GM19240 (cell line): ENCODE measurements at regions not wholly inside any gene's neighbourhood (a gene's known extent, or its start where the extent isn't known, plus 50 kb on each side); places are given as distances from the start of the nearest gene placed in this dataset.

Experiments used
- DNase-seq: peaks from one replicate; pipeline ENCODE4 v3.0.0; 2011; ENCODE audit warnings: low spot score; ENCODE audit not compliant: insufficient read length

DNA sequence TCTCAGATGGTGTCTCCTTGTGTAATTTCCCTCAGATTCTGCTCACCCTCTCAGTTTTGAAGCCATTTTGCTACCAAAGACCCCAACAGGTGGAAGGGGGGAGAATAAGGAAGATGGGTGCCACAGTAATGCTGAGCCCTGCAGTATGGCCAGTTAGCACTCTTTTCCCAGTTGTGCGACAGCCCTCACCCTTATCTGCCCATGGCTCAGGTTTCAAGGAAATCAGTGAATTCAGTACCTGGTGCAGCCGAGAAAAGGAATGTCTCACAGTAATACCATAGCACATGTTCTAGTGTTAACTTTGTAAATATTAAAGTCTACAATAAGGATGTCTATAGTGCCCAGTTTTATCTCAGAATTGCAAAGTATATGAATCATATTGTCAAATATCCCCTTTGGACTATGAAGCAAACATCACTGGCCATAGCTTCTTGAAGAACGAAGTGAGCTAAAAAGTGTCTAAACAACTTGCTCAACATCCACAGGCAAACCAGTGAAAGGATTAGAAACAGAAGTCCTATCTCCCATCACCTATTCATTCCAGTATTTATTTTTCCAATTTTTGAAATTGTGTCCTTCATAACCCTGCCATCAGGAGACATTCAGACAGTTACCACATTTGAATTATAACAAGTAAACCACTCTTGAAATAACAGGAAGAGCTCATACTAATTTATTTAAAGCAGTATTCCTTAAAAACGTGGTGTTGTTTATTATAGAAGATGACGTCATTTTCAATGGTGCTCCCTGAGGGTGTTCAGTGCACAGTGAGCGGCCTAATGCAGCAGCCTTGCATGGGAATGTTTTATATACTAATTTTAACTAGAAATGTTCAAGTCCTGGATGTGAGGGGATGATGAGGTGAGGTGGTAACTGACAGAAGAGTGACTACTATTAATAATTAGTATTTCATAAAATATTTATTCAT is 366.2 kb downstream of the TFAP2A start:
- no peak for DNase-seq

DNA sequence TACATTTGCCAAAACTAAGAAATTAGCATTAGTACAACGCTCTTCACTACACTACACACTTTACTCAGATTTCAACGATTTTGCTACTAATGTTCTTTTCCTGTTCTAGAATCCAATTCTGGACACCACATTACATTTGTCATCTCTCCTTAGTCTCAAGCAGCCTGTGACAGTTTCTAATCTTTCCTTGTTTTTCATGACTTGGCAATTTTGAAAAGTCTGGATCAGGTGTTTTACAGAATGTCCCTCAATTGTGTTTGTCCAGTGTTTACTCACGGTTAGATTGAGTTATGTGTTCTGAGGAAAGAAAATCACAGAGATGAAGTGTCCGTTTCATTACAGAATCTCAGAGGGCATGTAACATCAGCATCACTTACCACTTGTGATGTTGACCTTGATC is 372.6 kb downstream of the TFAP2A start:
- no peak for DNase-seq

DNA sequence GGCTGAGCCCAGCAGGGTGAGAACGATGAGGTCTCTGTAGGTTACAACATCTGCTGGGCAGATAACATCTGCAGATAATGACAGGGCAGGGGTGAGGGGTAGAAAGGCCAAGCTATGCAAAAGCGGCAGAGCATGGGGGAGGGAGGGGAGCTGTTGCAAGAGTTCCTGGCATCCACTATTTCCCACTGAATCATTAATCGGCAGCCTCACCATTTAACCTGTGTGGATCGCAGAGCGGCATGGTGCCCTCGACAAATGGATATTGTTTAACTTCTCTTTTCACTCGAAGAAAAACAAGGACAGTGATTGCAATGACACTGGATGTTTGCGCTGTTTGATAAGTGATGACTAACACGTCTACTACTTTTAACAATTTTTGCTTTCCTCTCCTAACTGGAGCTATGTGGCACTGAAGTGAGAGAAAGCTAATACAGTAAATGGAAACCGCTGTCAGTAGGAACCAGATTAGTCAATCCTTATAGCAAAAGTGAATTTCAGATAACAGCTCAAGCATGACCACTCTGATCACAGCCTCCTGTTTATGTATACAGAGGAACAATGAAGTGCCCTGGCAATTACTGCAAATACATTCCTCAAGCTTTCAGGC is 381.5 kb downstream of the TFAP2A start:
- no peak for DNase-seq

DNA sequence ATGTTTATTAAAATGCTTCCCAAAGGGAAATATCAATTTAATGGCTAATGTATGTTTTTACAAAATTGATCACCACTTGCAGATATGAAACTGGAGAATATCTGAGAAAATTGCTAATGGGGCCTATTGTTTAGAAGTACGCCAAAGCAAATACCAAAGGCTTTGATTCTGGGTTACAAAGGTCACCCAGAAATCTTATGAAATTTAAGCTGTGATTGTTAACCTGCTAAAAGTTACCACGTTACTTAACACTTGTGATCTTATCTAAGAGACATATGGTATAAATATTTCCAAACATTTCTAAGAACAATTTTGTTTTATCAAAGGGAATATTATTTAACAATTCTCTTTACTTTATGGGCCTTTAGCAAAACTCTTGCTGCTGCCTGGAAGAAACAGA is 383.3 kb downstream of the TFAP2A start:
- DNase-seq, result no peak

DNA sequence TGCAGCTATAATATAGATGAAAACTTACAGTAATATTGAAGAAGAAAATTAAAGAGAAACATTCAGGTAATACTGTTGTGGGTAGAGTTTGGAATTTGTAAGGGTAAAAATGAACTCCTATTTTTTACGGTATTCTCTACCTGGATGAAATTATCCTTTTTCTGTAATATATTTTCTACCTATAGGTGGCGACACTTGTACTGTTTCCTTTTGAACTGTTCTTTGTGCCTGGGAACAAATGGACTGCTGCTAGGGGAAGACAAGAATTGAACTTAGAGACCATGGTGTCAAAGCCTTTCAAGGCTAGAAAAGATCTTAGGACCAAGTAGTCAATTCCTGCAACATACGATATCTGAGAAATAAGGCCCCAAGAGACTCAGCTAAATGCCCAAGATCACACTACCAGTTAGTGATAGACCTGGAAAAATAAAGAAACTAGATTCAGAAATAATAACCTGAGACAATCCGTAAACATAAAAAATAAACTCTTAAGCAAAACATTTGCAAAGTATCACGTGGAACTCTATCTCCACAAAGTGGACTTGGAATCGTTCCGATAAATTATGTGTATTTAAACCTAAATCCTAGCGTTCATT is 383.8 kb downstream of the TFAP2A start:
- no peak for DNase-seq

DNA sequence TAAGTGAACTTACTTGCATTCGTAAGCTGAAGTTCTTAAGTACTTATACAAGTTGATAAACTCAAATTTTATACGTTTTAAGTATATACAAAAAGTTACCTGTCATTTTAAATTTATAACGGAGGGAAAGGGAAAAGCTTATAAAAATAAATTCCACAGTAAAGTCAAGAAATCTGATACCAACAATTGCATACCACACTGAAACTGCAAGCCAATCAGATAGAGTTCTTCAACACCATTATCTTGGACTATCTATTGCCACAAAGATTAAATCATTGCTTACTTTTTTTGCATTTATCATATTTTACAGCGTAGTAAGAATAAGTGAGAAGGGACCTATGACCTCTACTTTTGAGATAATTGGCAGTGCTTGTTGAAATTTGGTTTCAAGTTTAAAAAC is 386.7 kb downstream of the TFAP2A start:
- DNase-seq, result no peak

DNA sequence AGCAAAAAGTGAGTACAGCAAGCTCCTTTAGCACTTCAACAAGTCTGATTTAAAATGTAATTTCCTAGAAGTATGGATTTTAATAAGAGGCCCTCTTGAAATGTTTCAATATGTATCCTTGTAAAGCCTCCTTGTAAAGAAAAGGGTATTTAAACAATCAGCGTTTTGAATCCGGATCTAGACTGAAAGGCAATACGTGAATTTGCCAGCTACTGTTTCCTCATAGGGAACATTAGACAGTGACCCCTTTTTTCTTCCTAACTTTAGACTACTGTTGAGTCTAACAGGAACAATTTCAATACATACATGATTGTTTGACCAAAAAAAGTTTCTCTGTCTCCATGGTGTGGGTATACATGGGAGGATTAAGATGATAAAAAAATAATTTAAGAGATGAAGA is 395.0 kb downstream of the TFAP2A start:
- DNase-seq, result no peak

DNA sequence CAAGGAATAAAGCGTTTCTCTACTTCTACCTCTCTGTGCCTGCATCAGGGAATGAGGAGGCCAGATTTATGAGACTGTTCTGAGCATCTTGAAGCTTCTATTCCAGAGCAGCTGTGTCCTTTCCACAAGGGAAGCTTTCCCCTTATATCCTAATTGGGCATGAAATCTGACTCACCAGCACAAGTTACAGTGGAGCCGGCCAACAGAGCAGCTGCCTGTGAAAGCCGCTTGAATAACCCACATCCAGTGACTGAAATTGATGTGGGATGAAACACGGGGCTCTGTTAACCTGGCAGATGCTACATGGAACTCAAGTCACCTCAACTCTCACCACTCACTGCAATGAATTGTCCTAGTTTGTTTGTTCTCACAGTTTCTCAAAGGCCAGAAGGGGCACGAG is 400.3 kb downstream of the TFAP2A start:
- no peak for DNase-seq

DNA sequence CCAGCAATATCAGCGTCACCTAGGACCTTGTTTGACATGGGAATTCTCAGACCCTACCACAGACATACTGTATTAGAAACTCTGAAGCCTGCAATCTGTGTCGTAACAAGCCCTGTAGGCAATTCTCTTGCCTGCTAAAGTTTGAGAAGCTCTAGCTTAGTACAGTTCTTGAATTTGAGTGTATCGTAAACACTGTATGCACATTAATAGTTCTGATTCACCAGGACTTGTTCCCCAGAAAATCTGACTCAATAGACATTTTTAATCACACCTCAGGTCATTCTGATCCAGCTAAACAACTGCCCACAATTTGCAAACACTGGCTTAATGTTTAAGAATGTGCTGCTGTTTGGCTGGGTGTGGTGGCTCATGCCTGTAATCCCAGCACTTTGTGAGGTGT is 414.3 kb downstream of the TFAP2A start:
- no peak for DNase-seq

DNA sequence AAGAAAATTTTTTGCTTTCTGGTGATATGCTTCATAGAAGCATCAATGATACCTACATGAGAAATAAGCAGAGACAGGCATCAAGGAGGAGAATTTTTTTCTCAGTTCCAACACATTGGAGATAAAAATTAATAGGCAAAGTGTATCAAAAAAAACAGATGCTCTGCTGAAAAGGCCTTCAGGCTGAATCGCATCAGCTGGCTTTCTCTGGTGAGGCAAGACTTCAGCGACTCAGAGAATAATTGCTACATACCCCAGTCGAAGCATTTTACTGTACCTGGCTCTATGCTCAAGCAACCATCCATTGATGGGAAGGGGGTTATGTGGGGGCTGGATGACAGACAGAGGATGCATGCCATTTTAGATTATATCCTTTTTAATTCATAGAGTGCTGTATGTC is 415.1 kb downstream of the TFAP2A start:
- DNase-seq, result no peak

DNA sequence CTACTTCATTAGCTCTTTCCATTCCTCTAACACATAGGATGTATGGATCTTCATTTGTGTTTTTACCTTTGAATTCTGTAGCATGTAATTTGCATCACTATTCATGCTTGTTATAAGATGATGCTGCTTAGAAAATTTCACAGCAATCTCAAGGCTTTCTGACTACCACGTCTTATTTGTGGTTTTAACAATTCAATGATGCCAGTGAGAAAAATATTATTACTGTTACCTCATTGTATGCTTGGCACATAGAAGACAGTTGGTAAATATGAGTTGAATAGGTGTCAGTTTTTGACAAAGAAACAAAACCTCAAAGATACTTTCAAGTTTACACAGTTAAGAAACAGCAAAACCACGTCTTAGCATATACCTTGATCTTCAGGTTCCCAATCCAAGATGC is 428.6 kb downstream of the TFAP2A start:
- no peak for DNase-seq

DNA sequence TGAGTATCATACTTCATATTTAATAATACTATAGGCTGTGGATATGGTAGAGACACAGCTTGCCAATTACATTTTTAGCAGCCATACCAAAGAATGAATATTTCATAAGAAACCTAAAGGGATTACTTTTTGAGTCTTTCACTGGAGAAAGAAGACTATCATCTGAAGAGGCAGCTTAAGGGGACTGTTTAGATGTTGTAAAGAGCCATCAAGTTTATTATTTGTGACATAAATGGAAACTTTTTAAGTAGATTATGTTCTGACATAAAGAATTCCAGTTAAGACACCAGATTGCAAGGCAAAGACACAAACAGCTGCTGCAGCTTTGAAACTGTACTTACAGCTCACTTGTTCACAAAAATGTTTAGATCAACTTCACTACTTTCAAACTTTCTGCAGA is 429.4 kb downstream of the TFAP2A start:
- no peak for DNase-seq

DNA sequence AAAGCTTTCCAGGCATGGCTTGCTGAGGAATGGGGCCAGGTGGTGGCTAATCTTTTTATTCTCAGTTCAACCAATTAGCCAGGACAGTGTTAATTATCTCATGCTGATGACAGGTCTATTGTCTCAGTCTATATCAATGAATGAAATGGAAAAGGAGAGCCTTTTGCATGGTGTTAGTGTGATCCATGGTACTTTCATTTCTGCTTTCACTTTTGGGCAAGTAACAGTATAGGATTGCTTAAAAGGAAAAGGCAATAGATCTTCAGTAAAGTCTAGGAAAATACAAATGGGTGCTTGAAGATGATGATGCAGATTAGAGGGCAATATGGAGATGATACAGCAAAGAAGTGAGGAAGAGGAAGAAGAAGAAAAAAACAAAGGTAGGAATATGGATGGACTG is 430.3 kb downstream of the TFAP2A start:
- no peak for DNase-seq

DNA sequence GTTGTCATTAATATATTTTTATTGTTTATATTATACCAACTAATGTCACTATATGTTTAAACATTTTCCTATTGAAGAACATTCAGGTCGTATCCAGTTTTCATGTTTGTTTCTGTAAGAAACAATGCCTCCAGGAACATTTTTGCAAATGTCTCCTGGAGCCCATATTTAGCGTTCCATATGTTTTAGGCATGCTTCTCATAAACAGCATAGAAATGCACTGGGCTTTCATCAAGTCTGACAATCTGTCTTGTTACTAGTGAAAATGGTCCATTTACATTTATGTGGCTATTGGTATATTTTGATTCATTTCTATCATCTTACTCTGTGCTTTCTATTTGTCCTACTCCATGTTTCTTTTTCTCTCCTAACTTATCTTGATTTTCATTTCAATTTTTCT is 431.7 kb downstream of the TFAP2A start:
- DNase-seq, result no peak

DNA sequence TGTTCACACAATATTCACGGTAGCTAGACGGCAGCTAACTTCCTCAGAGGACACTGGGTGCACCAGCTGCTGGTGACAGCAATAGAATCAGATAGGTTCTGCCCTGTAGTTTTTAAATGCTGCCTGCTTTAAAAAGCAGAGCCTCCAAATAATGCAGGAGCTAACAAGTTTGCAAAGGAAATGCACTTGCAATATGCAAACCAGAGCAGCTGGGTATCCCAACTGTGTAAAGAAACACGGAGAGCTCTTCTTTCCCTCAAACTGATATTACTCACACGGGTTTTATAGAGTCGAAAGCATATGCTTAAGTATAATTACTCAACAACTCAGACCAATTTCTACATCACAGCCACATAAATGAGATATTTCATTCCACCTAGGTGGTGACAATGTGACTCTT is 432.7 kb downstream of the TFAP2A start:
- DNase-seq, result no peak

DNA sequence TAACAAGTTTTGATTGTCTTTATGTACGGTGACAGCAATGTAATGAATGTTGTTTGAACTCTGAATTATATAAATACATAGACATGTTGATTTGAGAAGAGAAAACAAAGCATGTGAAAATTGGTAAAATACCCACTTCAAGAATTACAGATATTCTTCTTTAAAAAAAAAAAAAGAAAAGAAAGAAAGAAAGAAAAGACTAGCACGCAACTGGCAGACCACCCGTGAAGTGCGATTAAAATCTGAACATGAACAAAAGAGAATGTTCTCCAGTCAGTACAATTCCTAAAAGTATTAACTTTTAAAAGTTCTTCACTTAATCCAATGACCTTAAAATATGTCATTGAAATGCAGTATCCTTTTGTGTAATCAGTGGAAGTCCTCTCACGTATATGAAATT is 434.9 kb downstream of the TFAP2A start:
- no peak for DNase-seq

DNA sequence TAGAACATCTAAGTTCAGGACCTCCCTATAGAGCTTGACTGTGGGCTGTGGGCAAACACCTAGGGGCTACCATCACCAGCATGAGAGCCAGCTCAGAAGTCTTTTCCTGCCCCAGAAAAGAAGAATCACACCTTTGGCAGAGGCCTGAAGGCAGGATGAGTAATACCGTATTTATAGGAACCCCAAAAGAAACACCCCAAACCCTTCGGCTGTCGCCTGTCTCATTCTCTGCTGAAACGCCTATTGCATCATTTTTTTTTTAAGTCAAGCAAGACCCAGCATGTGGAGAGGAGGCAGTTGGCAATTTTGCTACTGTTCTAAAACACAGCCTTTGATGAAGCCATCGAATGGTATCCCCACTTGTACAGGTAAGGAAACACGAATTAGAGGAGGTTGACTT is 436.4 kb downstream of the TFAP2A start:
- no peak for DNase-seq

DNA sequence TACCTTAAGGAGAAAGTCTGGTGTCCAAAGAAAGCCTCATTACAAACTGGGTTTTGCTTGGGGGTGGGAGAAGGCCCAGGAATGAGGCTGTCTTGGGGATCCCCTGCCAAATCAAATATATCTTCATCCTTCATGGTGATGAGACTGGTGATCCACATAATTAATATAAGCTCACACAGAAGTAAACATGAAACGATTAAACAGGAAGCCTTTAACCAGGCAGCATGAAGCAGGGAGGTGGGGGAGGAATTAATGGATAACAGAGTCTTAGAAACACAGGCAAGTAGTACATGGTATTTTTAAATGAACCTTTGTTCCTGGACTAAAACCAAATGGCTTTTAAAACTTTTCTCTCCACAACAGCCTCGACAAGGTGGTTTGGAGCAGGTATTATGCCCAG is 437.5 kb downstream of the TFAP2A start:
- no peak for DNase-seq

DNA sequence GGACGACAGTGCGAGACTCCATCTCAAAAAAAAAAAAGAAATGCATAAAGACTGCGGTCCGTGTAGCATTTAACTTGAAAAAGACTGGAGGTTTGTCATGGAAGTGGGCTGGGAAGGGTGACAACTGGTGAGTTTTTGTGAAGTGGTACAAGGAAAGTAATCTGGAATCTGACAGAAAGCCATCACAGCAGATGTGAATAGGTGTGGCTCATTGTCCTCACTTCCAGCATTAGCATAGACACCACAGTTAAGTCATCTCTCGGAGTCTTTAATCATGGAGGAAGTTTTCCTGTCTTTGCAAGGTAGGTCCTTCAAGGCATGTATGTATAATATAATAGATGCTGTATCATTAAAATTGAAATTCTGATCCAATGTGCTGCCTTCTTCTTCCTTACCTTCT is 453.2 kb downstream of the TFAP2A start:
- DNase-seq, result no peak

DNA sequence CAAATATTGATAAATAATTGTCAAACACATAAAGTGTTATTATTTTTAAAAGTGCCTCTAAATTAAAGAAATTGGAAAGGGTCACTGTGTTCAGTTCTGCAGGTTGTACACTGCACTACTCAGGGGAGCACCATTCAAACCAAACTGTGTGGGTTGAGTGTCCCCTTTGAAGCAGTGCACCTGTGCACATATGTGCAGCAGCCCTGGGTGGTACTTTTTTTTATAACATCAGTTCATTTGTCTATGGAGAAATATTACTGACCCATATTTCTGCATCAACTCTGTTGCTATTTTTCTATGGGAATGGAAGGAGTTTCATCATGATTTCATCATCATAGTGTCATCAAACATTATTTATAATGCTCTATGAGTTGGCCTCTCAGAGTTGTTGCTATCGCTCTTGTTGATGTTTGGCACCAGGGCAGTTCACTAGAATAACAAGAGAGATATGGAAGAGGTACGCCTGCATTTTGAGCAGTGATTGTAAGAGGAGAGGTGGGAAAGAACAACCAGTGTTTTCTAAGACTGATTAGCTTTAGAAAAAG is 457.6 kb downstream of the TFAP2A start:
- DNase-seq, result no peak

DNA sequence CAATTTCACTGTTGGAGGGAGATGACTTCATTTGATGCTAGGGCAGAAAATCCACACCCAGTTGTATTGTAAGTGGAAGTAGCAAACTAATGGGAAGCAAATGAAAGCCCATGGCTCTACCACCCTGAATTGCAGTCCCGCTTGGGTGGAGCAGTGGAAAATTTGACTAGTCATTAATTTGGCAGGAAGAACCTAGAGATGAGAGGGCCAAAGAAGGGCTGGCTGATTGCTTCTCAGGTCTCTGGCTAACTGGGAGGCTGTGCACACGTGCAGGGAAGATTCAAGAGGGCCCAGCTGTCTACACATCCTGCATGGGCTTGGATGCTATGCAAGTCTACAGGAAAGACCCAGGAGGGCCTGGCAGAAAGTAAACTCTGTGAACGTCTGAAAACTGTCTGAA is 466.2 kb downstream of the TFAP2A start:
- DNase-seq, result no peak

DNA sequence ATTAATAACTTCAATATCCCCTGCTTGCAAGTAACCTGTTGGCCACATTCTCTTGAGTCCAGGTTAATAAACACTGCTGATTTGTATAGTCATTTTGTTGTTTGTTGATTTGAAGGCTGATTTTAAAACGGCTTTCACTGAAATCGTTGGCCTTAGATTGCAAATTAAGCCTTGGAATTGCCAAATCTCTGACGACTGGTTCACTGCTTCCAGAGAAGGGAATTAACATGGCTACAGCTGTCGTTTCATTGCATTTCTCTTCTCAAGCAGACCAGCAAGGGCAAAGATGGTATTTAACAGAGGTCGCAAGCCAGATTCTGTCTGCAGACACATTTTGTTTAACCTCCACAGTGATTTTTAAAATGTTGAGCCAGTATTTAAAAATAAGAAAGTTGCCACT is 470.9 kb downstream of the TFAP2A start:
- DNase-seq, result no peak
